ENCODE measurements at regions not wholly inside any gene's neighbourhood (a gene's known extent, or its start where the extent isn't known, plus 50 kb on each side); places are given as distances from the start of the nearest gene placed in this dataset.
"Not testable (repeated sequence)": the region's sequence is repeated elsewhere in the genome, so short reads cannot be mapped to it uniquely, and the experiment has no call there.

DNA sequence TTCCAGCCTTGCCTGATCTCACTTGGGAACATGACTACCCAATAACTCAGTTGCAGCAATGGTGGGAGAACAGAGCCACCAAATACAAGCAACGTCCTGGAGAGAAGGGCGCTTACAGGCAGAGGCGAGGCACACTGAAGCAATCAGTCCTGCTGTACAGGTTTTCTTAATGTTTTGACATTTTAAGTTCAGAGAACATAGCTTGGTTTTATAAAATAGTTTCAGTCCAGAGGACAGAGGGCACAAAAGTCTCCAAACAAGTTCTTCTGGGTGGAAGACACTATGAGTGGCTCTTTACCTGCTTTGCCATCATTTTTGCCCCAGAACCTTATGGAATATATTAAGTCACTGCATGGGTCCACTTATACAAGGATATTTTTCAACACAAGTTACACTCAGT is 103.4 kb upstream of the KCNG1 start:
- no peak for DNase-seq (ENCODE audit: low read depth in 2 of 2)

- DNase-seq (ENCODE audit: low read depth in 2 of 2) = no peak
Measured at GRCh38 chr20:51125780-51126179, 102.9 kb upstream of the KCNG1 start.

GRCh38 chr20:51125105-51125504 is 102.2 kb upstream of the KCNG1 start:
- no peak for DNase-seq (ENCODE audit: low read depth in 2 of 2)

DNA sequence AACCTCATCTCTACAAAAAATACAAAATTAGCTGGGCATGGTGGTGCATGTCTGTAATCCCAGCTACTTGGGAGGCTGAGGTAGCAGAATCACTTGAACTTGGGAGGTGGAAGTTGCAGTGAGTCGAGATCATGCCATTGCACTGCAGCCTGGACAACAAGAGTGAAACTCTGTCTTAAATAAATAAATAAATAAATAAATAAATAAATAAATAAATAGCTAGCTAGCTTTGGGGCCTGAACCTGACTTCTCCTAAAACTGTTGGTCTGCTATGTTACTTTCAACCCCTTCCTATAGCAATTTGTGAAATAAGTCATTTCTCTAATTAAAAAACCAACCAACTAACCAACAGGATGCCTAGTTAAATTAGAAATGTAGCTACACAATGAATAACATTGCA is 101.0 kb upstream of the KCNG1 start:
- not testable (repeated sequence) for DNase-seq (ENCODE audit: low read depth in 2 of 2)

GRCh38 chr20:51122931-51123658 is 100.2 kb upstream of the KCNG1 start:
- no peak for DNase-seq (ENCODE audit: low read depth in 2 of 2)

- no peak for DNase-seq (ENCODE audit: low read depth in 2 of 2)
Measured at GRCh38 chr20:51121901-51122412, 99.0 kb upstream of the KCNG1 start.

GRCh38 chr20:51121272-51121671 is 98.4 kb upstream of the KCNG1 start:
- no peak for DNase-seq (ENCODE audit: low read depth in 2 of 2)

DNA sequence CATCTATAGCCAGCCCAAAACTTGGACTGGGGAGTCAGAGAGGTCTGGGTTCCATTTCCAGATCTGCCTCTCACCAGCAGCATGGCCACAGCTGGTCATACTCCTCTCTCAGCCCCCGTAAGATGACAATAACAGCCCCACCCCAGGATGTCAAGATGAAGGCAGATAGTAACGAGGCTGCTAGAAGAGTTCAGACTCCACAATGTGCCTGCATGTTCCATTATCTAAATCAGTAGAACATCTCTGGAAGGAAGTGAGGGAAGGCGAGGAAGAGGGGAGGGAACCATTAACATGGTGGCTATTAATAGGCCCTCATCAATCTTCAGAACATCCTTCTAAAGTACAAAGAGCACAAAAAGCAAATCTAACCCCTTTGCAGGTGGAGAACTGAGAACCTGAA is 98.0 kb upstream of the KCNG1 start:
- DNase-seq (ENCODE audit: low read depth in 2 of 2) = no peak

GRCh38 chr20:51120438-51120837 is 97.5 kb upstream of the KCNG1 start:
- DNase-seq (ENCODE audit: low read depth in 2 of 2) = no peak

- DNase-seq (ENCODE audit: low read depth in 2 of 2) = no peak
Measured at GRCh38 chr20:51119914-51120313, 97.0 kb upstream of the KCNG1 start.

- no peak for DNase-seq (ENCODE audit: low read depth in 2 of 2)
Measured at GRCh38 chr20:51118985-51119527, 96.1 kb upstream of the KCNG1 start.

DNA sequence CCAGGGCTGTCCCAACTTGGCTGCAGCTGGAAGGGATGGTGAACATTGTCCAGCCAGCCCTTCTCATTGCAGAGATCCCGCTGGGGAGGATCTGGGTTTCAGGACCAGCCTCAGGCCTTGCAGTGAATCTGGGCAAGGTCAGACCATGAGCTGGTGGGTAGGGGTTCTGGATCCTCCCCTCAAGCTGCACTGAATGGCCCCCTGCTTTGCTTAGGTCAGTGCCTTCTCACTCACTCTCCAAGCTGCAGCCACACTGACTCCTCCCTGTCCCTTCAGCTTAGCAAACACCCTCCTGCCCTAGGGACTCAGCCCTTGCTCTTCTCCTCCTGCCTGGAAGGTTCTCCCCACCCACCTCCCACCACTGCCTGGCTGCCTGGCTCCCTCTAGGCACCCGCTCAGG is 95.3 kb upstream of the KCNG1 start:
- DNase-seq (ENCODE audit: low read depth in 2 of 2) = no peak

DNA sequence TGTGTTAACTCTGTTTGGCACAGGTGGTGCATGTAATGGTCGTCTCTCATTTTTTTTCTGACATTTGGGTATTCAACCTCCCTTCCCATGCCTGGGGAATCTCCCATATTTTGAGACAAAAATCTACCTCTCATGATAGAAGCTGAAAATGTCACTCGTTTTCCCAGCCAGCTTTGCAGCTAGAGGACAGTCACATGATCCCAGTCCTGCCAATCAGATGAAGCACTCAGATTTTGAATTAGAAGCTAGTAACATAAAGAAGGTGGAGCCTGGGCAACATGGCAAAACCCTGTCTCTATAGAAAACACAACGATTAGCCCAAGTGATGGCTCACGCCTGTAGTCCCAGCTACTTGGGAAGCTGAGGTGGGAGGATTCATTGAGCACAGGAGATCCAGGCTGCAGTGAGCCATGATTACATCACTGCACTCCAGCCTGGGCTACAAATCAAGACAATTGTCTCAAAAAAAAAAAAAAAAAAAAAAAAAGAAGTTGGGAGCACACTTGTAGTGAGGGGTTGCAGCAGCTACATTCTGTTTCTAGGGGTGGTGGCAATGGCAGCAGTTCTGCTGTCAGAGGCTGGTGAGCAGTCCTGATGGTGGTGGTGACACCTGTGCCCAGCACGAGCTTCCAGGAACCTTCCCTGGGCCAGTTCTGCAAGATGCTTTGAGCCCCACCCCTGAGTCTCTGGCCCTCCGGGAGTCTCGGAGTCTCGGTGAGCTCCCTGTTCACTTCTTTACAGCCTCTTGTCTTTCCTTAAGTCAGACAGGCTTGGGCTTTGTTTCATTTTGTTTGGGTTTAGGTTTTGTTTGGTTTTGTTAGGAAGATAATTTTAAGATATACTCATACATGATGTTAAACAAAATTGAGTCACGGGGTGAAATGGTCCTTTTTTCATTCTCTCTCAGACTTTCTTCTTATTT is 94.1 kb upstream of the KCNG1 start:
- DNase-seq (ENCODE audit: low read depth in 2 of 2) = no peak

DNA sequence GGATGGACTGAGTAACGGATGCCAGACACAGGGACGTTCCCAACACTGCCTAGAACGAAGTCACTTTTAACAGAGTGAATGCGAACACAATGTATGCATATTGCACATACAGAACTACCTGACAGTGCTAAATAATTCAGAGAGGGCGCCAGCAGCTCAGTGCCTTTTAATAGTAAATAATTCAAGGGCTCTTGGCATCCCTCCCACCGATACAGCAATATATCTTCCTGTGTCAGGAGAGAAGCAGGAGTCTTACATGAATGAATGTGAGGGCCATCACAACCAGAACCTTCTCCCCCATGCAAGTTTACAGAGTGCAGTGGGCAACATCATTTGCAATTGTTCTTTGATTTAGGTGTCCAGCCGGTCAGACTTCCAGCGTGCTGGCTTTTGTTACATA is 88.4 kb upstream of the KCNG1 start:
- no peak for DNase-seq (ENCODE audit: low read depth in 2 of 2)

DNA sequence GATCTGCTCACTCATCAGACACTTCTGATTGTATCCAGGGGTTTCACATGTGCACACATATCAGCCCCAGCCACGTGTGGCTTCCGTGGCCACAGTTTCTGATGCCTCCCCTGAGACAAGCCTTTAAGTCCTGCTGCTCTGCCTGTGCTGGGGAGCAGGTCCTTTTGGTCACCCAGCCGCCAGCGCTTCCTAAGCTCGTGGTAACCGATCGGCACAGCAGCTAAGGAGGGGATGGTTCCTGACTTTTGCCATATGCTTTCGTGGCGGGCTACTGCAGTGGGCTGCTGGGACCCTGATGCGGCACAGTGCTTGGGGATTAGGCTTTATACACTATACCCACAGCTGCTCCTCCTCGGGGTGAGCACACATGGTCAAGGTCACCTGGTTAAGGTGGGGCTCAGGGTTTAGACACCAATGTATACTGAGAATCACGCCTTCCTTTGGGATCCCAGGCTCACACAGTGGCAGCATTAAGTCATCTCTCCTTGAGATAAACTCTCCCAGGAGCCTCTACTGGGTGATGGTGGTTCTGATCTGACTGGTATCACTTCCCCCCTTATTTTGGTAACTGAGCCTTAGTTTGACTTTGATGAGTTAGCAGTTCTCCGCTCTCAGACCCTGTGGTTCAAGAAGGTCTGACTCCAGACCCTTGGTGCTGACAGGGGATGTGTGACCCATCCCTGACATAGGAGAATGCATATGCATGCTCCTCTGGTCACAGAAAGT is 85.9 kb upstream of the KCNG1 start:
- DNase-seq (ENCODE audit: low read depth in 2 of 2) = no peak

- no peak for DNase-seq (ENCODE audit: low read depth in 2 of 2)
Measured at GRCh38 chr20:51106011-51106410, 83.1 kb upstream of the KCNG1 start.

GRCh38 chr20:51104960-51105920 is 82.3 kb upstream of the KCNG1 start:
- no peak for DNase-seq (ENCODE audit: low read depth in 2 of 2)

DNA sequence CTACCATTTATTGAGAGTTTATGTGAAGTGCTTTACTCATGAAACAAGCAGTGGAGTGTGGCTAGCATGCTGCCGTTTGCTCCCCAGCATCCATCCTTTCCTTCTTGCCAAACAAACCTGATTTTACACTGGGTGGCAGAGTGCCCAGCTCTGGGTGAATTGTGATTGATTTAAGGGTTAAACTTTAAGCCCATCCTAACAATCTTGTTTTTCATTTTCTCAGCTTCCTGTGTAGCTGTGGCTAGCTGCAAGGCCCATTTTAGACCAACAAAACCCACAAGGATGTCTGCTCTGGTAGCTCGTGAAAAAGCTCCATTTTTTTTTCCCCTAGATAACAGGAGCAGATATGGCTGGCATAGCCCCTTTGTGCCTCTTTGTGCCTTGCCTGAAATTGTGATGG is 77.7 kb upstream of the KCNG1 start:
- no peak for DNase-seq (ENCODE audit: low read depth in 2 of 2)

DNA sequence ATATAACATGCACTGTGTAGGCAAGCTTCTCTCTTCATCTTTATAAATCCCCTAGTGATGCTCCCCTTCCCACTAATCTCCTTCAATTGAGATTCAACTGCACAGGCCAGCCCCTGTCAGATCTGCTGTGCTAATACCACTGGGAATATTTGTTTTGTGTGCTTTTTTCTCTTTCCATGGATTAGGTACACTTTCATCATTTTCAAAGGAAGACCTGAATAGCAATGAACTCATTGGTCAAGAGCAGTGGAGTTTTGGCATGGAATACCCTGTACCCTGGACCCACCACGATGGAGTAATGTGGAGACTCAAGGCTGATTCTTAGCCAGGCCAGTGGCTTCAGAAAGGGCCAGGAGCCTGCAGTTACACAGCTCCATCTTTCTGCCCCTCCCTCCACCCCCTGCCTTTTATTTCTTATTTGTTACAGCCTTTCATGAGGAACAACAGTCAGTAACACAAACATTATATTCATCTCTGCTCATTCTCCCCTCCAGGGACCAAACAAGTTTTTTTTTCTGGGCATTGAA is 75.4 kb upstream of the KCNG1 start:
- no peak for DNase-seq (ENCODE audit: low read depth in 2 of 2)

DNA sequence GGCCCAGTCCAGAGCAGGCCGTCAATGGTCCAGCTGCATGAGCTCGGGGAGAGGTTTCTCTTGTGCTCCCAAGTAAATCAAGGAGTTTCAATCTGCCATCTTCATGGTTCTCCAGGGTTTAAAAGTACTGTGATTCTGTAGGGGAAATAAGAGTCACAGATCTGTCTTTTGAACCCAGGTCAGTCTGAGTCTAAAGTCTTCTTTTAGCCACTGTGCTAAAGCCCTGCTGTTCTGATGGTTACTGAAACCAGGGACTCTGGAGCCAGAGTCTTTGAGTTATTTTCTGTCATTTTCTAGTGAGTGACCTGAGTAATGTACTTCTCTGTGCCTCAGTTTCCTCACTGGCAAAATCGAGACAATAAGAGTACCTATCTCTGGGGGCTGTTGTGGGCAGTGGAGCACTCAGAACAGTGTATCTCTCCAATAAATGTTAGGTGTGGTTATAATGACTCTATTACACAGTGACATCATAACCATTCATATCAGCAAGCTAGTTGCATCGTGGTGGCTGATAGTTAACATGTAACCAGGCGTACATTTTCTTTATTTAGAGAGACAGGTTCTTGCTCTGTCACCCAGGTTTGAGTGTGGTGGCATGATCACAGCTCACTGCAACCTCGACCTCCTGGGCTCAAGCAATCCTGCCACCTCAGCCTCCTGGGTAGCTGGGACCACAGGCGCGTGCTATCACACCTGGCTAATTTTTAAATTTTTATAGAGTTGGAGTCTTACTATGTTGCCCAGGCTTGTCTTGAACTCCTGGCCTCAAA is 74.6 kb upstream of the KCNG1 start:
- DNase-seq (ENCODE audit: low read depth in 2 of 2) = no peak
